GM12878 (cell line): ENCODE measurements at regions not wholly inside any gene's neighbourhood (a gene's known extent, or its start where the extent isn't known, plus 50 kb on each side); places are given as distances from the start of the nearest gene placed in this dataset.

ENCODE experiments used
- ATAC-seq: fragments of 200-7000 bp; cut with Tn5 transposase; 3 replicates; pipeline ENCODE4 v1.9.1; 2020; ENCODE audit warnings: mild to moderate bottlenecking, moderate library complexity
- BruUV-seq: library from RNA; stranded (reverse); fragments of 400-500 nt; replicated peaks from 2 replicates; lab custom pipeline; 2021; lab: Mats Ljungman, UMichigan
- CTCF ChIA-PET: fragments of 300-600 bp; sonication (Branson Sonifier 250); formaldehyde crosslinking; extraction: SDS; loops from one replicate; lab custom pipeline; 2021; ENCODE audit warnings: inconsistent platforms; lab: Yijun Ruan, JAX
- POLR2A ChIA-PET: fragments of 350-600 bp; formaldehyde crosslinking; extraction: SDS; loops from one replicate; lab custom pipeline; 2021; ENCODE audit warnings: inconsistent platforms; lab: Charles Lee
- RAD21 ChIA-PET: fragments of 300-600 bp; sonication (Branson Sonifier 250); formaldehyde crosslinking; loops from one replicate; lab custom pipeline; 2023; ENCODE audit warnings: antibody characterized with exemption; ENCODE audit not compliant: unreplicated experiment; lab: Charles Lee
- SMC1A ChIA-PET: fragments of 300-600 bp; sonication (Branson Sonifier 250); formaldehyde crosslinking; loops from one replicate; lab custom pipeline; 2023; ENCODE audit not compliant: unreplicated experiment, uncharacterized antibody; lab: Charles Lee
- DNase-seq: peaks from one replicate; pipeline ENCODE4 v3.0.0-alpha.2; 2011; ENCODE audit warnings: low read depth, low spot score
- FAIRE-seq: peaks from 3 replicates; lab custom pipeline; 2011; peaks lifted over from hg19 to GRCh38; lab: Jason Lieb, UNC
- H2AFZ ChIP-seq: 2 replicates; pipeline ENCODE4 v1.6.0; 2011; ENCODE audit warnings: low read depth, low read length, control low read depth; ENCODE audit not compliant: control insufficient read depth
- H3K27ac ChIP-seq: 2 replicates; pipeline ENCODE4 v1.5.1; 2011; ENCODE audit warnings: control low read depth; ENCODE audit not compliant: control insufficient read depth, insufficient read depth
- H3K27me3 ChIP-seq, 2 experiments: replicated peaks in 1 of 2; 2 replicates each; pipeline versions ENCODE4 v1.6.0 to v1.6.1; 2011; ENCODE audit warnings: low read length in 1 of 2; ENCODE audit not compliant: control insufficient read depth in 2 of 2, insufficient read depth in 2 of 2
- H3K36me3 ChIP-seq, 2 experiments: 2 replicates each; pipeline ENCODE4 v1.5.1; 2011; ENCODE audit warnings: low read length in 1 of 2; ENCODE audit not compliant: control insufficient read depth in 2 of 2, insufficient read depth in 2 of 2
- H3K4me1 ChIP-seq: 2 replicates; pipeline ENCODE4 v1.6.1; 2011; ENCODE audit warnings: mild to moderate bottlenecking, low read length, moderate library complexity, mixed read lengths; ENCODE audit not compliant: control insufficient read depth, insufficient read depth
- H3K4me2 ChIP-seq: 2 replicates; pipeline ENCODE4 v1.6.0; 2011; ENCODE audit warnings: control low read depth; ENCODE audit not compliant: control insufficient read depth, insufficient read depth
- H3K4me3 ChIP-seq: fragments of 200-600 bp; sonication (generic); 2 replicates; pipeline ENCODE4 v1.5.1; 2016
- H3K79me2 ChIP-seq: 2 replicates; pipeline ENCODE4 v1.6.0; 2011; ENCODE audit warnings: low read length; ENCODE audit not compliant: control insufficient read depth, insufficient read depth
- H3K9ac ChIP-seq: 2 replicates; pipeline ENCODE4 v1.8.0; 2011; ENCODE audit warnings: low read length, control low read depth, mixed read lengths; ENCODE audit not compliant: control insufficient read depth, insufficient read depth
- H3K9me3 ChIP-seq: replicated peaks from 3 replicates; pipeline ENCODE4 v1.5.1; 2011; ENCODE audit warnings: mild to moderate bottlenecking, low read length; ENCODE audit not compliant: control insufficient read depth, insufficient read depth
- H4K20me1 ChIP-seq: 2 replicates; pipeline ENCODE4 v1.6.0; 2011; ENCODE audit not compliant: control insufficient read depth, insufficient read depth
- POU2F2 ChIP-seq: IDR thresholded peaks from 3 replicates; pipeline ENCODE4 v1.6.1; 2011; ENCODE audit warnings: low read depth, mild to moderate bottlenecking, low read length, borderline replicate concordance
- SMAD1 ChIP-seq: fragments of 450-650 bp; IDR thresholded peaks from 2 replicates; pipeline ENCODE4 v1.6.1; 2018; ENCODE audit warnings: mild to moderate bottlenecking, low read depth; ENCODE audit not compliant: partially characterized antibody
- SPI1 ChIP-seq: IDR thresholded peaks from 2 replicates; pipeline ENCODE4 v1.6.1; 2011; ENCODE audit warnings: low read depth, mild to moderate bottlenecking, low read length, moderate library complexity, borderline replicate concordance; ENCODE audit not compliant: insufficient read depth
- ZSCAN29 ChIP-seq: fragments of 450-650 bp; IDR thresholded peaks from 2 replicates; pipeline ENCODE4 v1.6.1; 2017; ENCODE audit warnings: mild to moderate bottlenecking, moderate library complexity
- WGBS: methylation state at CpG from one replicate; pipeline ENCODE4 v1.1.6; 2016; ENCODE audit warnings: low lambda C conversion rate; ENCODE audit not compliant: insufficient replicate concordance, insufficient coverage; ENCODE audit errors: missing lambda C conversion rate; 5-methylcytosine and 5-hydroxymethylcytosine counted together
- in situ Hi-C: fragments of 300-500 bp; cut with MboI; formaldehyde crosslinking; loops from 9 replicates; pipeline ENCODE4 v1.14.3; 2018; ENCODE audit warnings: mixed read lengths
- intact Hi-C: fragments of 100-400 bp; cut with micrococcal nuclease; formaldehyde crosslinking; loops from one replicate; pipeline ENCODE4 v1.14.2; 2022; ENCODE audit not compliant: unreplicated experiment
- TF ChIP-seq, protein P1 (sequence below): fragments of 450-650 bp; formaldehyde crosslinking; IDR thresholded peaks from 2 replicates; pipeline ENCODE4 v1.5.0; 2022; ENCODE audit warnings: mild to moderate bottlenecking, missing genetic modification characterization
- TF ChIP-seq, protein P2 (sequence below): IDR thresholded peaks from 2 replicates; pipeline ENCODE4 v1.6.1; 2011; ENCODE audit warnings: borderline replicate concordance, low read depth, mild to moderate bottlenecking, moderate library complexity, mixed read lengths, low read length; ENCODE audit not compliant: insufficient read depth; ENCODE audit errors: extremely low read length

DNA sequence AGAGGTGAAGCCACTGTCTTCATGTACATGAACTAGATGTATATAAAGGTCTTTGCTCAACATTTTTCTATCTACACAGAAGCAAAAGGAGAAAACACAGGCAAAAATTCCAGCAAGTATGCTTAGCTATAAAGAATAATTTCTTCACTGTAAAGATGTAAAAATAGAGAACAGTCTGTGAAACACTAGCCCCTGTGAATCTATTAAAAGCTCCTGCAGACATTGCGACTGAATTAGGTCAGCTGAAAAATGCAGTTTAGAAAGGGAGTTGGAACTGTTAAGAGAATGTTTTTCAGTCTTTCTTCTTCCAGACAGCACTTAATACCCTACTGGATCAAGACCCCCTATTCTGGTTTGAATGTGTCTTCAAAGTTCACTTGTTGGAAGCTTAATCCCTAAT lies 291.5 kb downstream of the KBTBD8 start (continued):
- TF ChIP-seq ZSCAN29 (no peak), POU2F2 (no peak), SMAD1 (no peak)
- TF ChIP-seq, protein P1, sequence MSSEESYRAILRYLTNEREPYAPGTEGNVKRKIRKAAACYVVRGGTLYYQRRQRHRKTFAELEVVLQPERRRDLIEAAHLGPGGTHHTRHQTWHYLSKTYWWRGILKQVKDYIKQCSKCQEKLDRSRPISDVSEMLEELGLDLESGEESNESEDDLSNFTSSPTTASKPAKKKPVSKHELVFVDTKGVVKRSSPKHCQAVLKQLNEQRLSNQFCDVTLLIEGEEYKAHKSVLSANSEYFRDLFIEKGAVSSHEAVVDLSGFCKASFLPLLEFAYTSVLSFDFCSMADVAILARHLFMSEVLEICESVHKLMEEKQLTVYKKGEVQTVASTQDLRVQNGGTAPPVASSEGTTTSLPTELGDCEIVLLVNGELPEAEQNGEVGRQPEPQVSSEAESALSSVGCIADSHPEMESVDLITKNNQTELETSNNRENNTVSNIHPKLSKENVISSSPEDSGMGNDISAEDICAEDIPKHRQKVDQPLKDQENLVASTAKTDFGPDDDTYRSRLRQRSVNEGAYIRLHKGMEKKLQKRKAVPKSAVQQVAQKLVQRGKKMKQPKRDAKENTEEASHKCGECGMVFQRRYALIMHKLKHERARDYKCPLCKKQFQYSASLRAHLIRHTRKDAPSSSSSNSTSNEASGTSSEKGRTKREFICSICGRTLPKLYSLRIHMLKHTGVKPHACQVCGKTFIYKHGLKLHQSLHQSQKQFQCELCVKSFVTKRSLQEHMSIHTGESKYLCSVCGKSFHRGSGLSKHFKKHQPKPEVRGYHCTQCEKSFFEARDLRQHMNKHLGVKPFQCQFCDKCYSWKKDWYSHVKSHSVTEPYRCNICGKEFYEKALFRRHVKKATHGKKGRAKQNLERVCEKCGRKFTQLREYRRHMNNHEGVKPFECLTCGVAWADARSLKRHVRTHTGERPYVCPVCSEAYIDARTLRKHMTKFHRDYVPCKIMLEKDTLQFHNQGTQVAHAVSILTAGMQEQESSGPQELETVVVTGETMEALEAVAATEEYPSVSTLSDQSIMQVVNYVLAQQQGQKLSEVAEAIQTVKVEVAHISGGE (CRISPR knock-in tag), result no peak

DNA sequence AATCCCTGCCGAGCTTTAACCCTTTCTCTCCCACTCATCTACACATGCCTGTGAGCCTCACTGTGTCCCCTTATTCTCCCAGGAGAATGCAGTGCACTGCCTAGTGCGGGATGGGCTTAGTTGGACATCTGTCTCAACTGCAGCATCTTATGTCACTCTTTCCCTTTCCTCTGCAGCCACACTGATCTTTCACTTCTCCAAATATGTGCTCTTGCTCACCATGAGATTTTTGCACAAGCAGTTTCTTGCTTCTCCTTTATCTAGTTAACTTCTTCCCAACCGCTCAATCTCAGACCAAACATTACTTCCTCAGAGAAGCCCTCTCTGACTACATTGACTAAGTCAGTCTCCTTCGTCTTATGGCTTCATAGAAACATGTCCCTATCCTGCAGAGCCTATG lies 292.3 kb downstream of the KBTBD8 start:
- intact Hi-C loops, result no loop called here
- Histone ChIP-seq H3K4me2 (no peak overlapping the region), H3K4me1 (no peaks in the 10 kb centered on the region), H3K27ac (no peak overlapping the region), H3K9me3 (no peaks in the 10 kb centered on the region), H3K79me2 (no peaks in the 10 kb centered on the region), H3K27me3 (no peaks in the 10 kb centered on the region), H4K20me1 (no peaks in the 10 kb centered on the region), H3K36me3 (no peaks in the 10 kb centered on the region), H3K4me3 (no peak overlapping the region), H3K9ac (no peak overlapping the region), H2AFZ (no peak overlapping the region)
- WGBS, result 17% methylated on average over 4 of the region's 4 CpGs
- FAIRE-seq (no peak), DNase-seq (no peak), ATAC-seq (peak; percentile 59)
- RAD21 ChIA-PET, result no interaction called here
- peak; percentile 57; the same call in 1 of the 2 replicates for TF ChIP-seq SPI1
- TF ChIP-seq, protein P2, sequence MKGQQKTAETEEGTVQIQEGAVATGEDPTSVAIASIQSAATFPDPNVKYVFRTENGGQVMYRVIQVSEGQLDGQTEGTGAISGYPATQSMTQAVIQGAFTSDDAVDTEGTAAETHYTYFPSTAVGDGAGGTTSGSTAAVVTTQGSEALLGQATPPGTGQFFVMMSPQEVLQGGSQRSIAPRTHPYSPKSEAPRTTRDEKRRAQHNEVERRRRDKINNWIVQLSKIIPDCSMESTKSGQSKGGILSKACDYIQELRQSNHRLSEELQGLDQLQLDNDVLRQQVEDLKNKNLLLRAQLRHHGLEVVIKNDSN, result no peak
- no TSS peak for BruUV-seq
- in situ Hi-C loops, result no loop called here
- CTCF ChIA-PET, result no interaction called here
- POLR2A ChIA-PET, result no interaction called here
- SMC1A ChIA-PET, result interaction anchor here (0.6 kb wide), 1 partner anchor 97 kb away, joined by 3 read pairs; no protein-coding TSS in a partner anchor
